ENCODE measurements at regions not wholly inside any gene's neighbourhood (a gene's known extent, or its start where the extent isn't known, plus 50 kb on each side); places are given as distances from the start of the nearest gene placed in this dataset.

DNA sequence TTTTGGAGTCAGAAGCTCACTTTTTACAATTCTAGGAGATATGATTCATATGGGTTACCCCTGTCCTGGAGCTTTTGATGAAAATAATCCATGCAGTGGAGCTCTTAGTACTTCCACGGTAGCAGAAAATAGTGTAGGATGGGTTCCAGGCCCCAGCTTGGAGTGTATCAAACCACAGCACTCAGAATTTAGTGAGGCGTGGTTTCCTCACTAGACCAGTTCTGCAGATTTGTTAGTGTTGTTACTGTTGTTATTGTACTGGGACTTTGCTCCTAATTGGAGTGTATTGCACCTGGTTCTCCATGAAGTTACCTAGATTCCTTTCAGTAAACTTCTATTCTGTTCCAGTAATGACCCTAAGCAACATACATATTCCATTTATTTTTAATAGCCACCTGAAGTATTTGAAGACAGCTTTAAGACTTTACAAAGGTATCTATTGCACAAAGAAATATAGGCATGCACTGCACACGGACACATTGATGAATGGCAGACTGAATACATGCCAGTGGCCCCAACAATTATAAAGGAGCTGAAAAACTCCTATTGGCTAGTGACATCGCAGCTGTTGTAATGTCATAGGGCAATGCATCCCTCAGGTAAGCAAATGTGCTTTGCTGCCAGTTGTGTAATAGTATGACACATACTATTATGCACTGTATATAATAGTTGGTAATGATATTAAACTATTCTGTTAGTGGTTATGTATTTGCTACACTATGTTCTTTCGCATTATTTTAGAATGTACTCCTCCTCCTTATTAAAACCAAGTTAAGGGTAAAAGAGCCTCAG, 1058.0 kb downstream of the KCNT2 start:
- DNase-seq (ENCODE audit: low read depth), result no peak

GRCh38 chr1:195530961-195531360, 1077.3 kb downstream of the KCNT2 start:
- no peak for DNase-seq (ENCODE audit: low read depth)

- no peak for DNase-seq (ENCODE audit: low read depth)
Observed at GRCh38 chr1:195529881-195530280, 1078.4 kb downstream of the KCNT2 start.

DNA sequence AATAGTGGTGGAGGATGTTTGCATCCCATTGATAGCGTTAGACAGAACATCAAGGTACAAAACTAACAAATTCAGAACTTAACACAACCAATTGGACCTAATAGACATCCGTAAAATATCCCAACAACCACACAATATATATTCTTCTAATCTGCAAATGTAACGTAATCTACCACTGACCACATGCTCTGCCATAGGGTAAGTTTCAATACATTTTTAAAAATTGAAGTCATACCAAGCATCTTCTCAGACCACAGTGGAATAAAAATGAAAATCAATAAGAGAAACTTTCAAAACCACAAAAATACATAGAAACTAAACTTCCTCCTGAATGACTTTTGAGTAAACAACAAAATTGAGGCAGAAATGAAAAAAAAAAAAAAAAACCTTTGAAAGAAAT, 1087.5 kb downstream of the KCNT2 start:
- no peak for DNase-seq (ENCODE audit: low read depth)

- DNase-seq (ENCODE audit: low read depth), result no peak
Observed at GRCh38 chr1:195516036-195516435, 1092.2 kb downstream of the KCNT2 start.

DNA sequence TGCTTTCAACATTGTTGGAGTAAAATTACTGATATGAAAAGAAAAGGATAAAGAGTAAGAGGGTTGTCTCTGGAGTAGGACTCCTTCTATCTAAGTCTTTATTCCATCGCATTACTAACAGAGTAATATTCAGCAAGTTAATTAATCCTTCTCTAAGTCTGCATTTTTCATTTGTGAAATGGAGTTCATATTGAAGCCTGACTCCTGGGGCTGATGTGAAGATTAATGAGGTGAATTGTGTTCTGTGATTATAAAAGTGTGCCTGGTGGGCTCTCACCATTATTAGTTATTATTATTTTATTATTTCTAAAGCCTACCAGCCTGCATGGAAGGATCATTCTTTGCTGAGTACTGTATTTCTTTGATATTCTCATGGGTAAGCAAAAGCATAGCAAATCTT, 1096.7 kb downstream of the KCNT2 start:
- DNase-seq (ENCODE audit: low read depth), result no peak

- no peak for DNase-seq (ENCODE audit: low read depth)
Observed at GRCh38 chr1:195501118-195501517, 1107.1 kb downstream of the KCNT2 start.

GRCh38 chr1:195495720-195496635, 1112.3 kb downstream of the KCNT2 start:
- DNase-seq (ENCODE audit: low read depth), result no peak

GRCh38 chr1:195482137-195482536, 1126.1 kb downstream of the KCNT2 start:
- DNase-seq (ENCODE audit: low read depth), result no peak

DNA sequence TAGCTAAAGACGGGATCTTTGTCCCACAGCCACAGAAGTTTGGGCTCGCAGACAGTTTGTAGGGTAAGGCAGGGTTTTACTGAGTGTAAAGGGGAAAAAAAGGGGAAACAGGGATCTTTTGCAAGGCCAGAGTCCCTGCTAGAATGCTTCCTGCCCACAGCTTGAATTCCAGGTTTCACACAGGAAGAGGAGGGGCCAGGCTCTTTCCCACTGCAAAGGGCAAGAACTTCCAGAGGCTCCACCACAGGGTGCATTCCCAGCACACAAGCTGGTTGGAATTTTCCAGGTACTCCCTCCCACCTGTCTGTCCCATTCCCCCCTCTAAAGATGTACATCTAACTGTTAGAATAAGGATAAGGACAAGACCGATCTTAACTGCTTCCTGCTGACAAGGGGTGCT, 1126.9 kb downstream of the KCNT2 start:
- no peak for DNase-seq (ENCODE audit: low read depth)

- no peak for DNase-seq (ENCODE audit: low read depth)
Observed at GRCh38 chr1:195475568-195475967, 1132.7 kb downstream of the KCNT2 start.

- no peak for DNase-seq (ENCODE audit: low read depth)
Observed at GRCh38 chr1:195472291-195472690, 1135.9 kb downstream of the KCNT2 start.

- no peak for DNase-seq (ENCODE audit: low read depth)
Observed at GRCh38 chr1:195466639-195467038, 1141.6 kb downstream of the KCNT2 start.

GRCh38 chr1:195462646-195463045, 1145.6 kb downstream of the KCNT2 start:
- DNase-seq (ENCODE audit: low read depth), result no peak

DNA sequence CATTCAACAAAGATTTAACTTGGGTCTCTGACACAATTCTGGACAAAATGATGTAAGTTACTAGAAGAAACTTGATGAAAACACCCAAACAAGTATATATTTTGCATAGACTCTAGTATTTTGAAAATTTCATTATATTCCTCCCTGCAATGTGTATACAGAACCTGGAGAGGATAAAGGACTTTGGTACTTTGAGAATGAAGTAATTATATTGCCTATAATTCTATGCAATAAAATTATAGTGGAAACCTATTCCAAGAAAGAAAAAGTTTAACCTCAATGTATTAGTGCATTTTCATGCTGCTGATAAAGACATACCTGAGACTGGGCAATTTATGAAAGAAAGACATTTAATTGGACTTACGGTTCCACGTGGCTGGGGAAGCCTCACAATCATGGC, 1146.1 kb downstream of the KCNT2 start:
- DNase-seq (ENCODE audit: low read depth), result no peak

- no peak for DNase-seq (ENCODE audit: low read depth)
Observed at GRCh38 chr1:195458365-195458764, 1149.9 kb downstream of the KCNT2 start.

DNA sequence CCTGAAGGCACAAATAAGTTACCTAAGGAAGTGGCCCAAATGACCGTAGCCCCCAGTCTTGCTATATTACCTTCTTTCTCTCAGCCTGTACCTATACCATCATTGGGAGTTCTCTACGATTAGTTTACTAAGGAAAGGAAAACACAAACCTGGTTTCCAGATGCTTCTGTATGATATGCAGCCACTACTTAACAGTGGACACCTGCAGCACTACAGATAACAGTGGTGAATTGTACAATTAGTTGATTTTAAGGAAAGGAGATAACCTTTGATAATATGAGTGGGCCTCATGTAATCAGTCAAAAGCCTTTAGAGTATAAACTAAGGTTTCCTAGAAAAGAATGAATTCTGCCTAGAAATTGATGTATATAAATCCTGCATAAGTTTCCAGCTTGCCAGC, 1157.4 kb downstream of the KCNT2 start:
- no peak for DNase-seq (ENCODE audit: low read depth)

DNA sequence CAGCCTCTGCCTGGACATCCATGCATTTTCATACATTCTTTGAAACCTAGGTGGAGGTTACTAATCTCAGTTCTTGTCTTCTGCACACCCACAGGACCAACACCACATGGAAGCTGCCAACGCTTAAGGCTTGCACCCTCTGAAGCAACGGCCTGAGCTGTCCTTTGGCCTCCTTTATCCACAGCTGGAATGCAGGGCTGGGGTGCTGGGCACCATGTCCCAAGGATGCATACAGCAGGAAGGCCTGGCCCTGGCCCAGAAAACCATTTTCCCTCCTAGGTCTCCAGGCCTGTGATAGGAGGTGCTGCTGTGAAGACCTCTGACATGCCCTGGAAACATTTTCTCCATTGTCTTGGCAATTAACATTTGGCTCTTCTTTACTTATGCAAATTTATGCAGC, 1168.6 kb downstream of the KCNT2 start:
- no peak for DNase-seq (ENCODE audit: low read depth)

DNA sequence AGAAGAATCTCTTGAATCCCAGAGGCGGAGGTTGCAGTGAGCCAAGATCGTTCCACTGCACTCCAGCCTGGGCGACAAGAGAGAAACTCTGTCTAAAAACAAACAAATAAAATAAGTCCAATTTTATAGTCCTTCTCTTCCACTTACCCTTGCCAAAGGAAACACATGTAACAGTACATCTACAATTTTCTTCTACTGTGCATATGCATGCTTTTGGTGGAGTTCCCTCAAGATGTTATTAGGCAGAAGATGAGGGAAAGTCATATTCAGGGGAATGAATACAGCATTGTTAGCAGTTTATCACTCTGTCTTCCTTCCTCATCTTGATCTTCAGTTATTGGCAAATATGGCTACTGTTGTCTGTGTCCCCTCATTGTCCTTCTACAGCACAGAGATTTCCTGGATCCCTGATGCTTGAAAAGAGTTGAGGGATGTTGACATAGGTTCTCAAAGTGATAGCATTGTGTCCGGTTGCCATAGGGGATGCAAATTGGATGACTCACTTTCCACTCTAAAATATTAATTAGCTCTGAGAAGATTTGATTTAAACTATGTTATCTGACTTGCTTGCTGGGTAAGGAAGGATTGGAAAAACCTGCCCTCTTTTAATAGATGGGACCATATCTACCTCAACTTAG, 1173.6 kb downstream of the KCNT2 start:
- no peak for DNase-seq (ENCODE audit: low read depth)

- no peak for DNase-seq (ENCODE audit: low read depth)
Observed at GRCh38 chr1:195430826-195431225, 1177.4 kb downstream of the KCNT2 start.

DNA sequence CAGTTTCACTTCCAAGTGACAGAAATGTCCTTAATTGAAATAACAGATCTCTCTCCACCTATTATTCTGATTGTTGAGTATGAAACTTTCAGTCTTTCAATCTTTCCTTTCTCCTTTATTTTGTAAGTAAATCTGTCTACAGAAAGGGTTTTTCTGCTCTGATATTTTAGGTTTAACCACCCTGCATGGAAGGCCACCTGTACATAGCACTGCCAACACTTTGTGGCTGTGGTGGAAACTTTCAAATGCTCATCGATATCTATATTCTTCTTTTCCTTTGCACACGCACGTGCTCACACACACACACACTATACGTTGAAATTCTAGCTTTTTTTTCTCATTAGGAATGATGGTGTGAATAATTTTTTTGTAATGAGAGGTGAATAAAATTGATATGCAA, 1179.3 kb downstream of the KCNT2 start:
- no peak for DNase-seq (ENCODE audit: low read depth)

GRCh38 chr1:195415584-195415983, 1192.7 kb downstream of the KCNT2 start:
- DNase-seq (ENCODE audit: low read depth), result no peak

GRCh38 chr1:195394567-195394966, 1213.7 kb downstream of the KCNT2 start:
- DNase-seq (ENCODE audit: low read depth), result no peak
